ENCODE measurements at regions not wholly inside any gene's neighbourhood (a gene's known extent, or its start where the extent isn't known, plus 50 kb on each side); places are given as distances from the start of the nearest gene placed in this dataset.
"Not testable (repeated sequence)": the region's sequence is repeated elsewhere in the genome, so short reads cannot be mapped to it uniquely, and the experiment has no call there.

DNA sequence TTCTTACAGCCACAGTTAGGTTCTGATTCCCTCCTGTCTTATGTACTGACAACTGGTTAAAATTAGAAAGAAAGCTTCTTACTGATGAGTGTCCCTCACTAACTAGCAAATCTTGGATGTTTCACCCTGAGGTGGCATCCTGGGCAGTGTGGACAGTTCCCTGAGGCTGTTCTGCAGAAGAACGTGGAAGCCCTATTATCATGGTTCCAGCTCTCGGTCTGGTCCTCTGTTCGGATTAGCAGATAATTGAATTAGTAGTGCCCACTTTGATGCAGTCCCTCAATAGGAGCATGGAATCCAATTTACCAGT is 381.7 kb upstream of the NT5C1B start:
- Histone ChIP-seq H3K27ac (no peak overlapping the region), H3K9me3 (replicated peaks) (no peaks in the 10 kb centered on the region), H3K4me1 (replicated peaks) (peaks cover 34% of the 10 kb centered on the region), H3K36me3 (no peaks in the 10 kb centered on the region), H3K4me3 (no peak overlapping the region), H3K27me3 (replicated peaks) (no peaks in the 10 kb centered on the region)
- DNase-seq (ENCODE audit: low read depth in 1 of 2, low spot score in 2 of 2) = no peak

DNA sequence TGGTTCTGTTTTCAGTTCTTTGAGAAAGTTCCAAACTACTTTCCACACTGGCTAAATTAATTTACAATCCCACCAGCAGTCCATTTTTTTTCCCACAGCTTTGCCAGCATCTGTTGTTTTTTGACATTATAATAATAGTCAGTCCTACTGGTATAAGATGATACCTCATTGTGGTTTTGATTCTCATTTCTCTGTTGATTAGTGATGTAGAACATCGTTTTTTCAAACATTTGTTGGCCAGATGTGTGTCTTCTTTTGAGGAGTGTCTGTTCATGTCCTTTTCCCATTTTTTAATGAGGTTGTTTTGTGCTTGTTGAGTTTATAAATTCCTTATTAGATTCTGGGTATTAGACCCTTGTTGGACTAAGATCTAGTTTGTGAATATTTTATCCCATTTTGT is 376.8 kb upstream of the NT5C1B start:
- Histone ChIP-seq H3K36me3 (no peaks in the 10 kb centered on the region), H3K27me3 (replicated peaks) (no peaks in the 10 kb centered on the region), H3K4me1 (replicated peaks) (peaks cover 20% of the 10 kb centered on the region), H3K4me3 (no peak overlapping the region), H3K27ac (no peak overlapping the region), H3K9me3 (replicated peaks) (no peaks in the 10 kb centered on the region)
- DNase-seq (ENCODE audit: low read depth in 1 of 2, low spot score in 2 of 2) = no peak

DNA sequence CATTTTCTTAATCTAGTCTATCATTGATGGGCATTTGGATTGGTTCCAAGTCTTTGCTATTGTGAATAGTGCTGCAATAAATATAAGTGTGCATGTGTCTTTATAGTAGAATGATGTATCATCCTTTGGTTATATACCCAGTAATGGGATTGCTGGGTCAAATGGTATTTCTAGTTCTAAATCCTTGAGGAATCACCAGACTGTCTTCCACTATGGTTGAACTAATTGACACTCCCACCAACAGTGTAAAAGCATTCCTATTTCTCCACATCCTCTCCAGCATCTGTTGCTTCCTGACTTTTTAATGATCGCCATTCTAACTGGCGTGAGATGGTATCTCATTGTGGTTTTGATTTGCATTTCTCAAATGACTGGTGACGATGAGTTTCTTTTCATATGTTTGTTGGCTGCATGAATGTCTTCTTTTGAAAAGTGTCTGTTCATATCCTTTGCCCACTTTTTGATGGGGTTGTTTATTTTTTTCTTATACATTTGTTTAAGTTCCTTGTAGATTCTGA is 374.4 kb upstream of the NT5C1B start:
- not testable (repeated sequence) for H3K4me3 ChIP-seq; DNase-seq (ENCODE audit: low read depth in 1 of 2, low spot score in 2 of 2); H3K9me3 ChIP-seq (replicated peaks); H3K4me1 ChIP-seq (replicated peaks); H3K36me3 ChIP-seq; H3K27me3 ChIP-seq (replicated peaks); H3K27ac ChIP-seq

DNA sequence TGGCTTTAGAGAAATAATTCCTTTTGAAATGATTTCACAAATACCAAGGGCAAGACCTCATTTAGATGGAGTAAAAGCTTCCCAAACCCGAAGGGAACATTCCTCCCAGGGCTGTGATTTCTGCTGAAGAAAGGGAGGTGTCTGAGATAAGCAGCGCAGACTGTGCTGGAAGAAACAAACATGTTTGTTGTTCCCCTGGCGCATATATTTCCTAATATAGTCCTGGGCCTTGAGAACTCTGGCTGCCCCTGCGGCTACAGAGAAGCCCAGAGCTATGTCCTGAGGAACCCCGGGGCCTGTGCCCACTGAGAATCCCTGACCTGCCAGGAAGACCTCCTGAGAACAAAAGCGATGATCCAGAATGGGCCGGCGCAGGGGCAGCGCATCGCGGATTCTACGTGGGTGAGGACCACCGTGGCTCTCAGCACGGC is 372.6 kb upstream of the NT5C1B start:
- H3K4me3 ChIP-seq = no peak overlapping the region
- no peaks in the 10 kb centered on the region for H3K4me1 ChIP-seq (replicated peaks)
- no peaks in the 10 kb centered on the region for H3K9me3 ChIP-seq (replicated peaks)
- no peak for DNase-seq (ENCODE audit: low read depth in 1 of 2, low spot score in 2 of 2)
- H3K27ac ChIP-seq = no peak overlapping the region
- H3K27me3 ChIP-seq (replicated peaks) = no peaks in the 10 kb centered on the region
- H3K36me3 ChIP-seq = no peaks in the 10 kb centered on the region

DNA sequence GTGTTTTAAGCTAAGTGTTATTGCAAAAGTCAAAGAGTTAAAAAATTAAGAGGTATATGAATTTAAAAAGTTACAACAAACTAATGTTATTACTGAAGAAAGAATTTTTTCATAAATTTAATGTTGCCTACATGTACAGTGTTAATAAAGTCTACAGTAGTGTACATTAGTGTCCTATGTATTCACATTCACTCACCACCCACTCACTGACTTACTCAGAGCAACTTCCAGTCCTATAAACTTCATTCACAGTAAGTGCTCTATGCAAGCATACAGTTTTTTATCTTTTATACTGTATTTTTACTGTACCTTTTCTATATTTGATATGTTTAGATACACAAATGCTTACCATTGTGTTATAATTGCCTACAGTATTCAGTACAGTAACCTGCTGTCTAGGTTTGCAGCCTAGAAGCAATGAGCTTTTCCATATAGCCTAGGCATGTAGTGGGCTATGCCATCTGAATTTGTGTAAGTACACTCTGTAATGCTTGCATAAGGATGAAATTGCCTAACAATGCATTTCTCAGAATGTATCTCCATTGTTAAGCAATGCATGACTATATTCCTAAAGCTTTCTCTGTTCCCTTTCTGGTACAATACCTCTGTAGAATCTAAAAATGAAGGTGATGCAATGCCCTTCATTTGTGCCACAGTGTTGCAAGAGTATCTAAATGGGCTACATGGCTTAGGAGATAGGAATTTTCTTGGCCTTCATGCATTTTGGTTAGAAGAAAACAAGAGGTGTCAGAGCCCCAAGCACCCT is 370.8 kb upstream of the NT5C1B start:
- Histone ChIP-seq H3K4me3 (no peak overlapping the region), H3K27ac (no peak overlapping the region), H3K4me1 (replicated peaks) (no peaks in the 10 kb centered on the region), H3K27me3 (replicated peaks) (no peaks in the 10 kb centered on the region), H3K9me3 (replicated peaks) (no peaks in the 10 kb centered on the region), H3K36me3 (no peaks in the 10 kb centered on the region)
- no peak for DNase-seq (ENCODE audit: low read depth in 1 of 2, low spot score in 2 of 2)

DNA sequence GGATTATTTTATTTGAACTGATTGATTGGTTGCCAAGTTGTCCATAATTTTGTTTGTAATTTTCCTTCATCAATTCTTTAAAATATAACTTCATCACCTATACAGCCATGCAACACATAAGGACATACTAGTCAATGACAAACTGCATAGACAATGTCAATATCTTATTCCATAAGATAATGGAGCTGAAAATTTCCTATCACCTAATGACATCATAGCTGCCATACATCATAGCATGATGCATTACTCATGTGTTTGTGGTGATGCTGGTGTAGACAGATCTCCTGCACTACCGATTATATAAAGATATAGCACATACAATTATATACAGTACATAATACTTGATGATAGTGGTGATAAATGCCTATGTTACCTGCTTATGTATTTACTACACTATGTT is 369.8 kb upstream of the NT5C1B start:
- H3K4me1 ChIP-seq (replicated peaks) = no peaks in the 10 kb centered on the region
- H3K27ac ChIP-seq = no peak overlapping the region
- no peaks in the 10 kb centered on the region for H3K27me3 ChIP-seq (replicated peaks)
- no peak overlapping the region for H3K4me3 ChIP-seq
- H3K9me3 ChIP-seq (replicated peaks) = no peaks in the 10 kb centered on the region
- H3K36me3 ChIP-seq = no peaks in the 10 kb centered on the region
- DNase-seq (ENCODE audit: low read depth in 1 of 2, low spot score in 2 of 2) = no peak

DNA sequence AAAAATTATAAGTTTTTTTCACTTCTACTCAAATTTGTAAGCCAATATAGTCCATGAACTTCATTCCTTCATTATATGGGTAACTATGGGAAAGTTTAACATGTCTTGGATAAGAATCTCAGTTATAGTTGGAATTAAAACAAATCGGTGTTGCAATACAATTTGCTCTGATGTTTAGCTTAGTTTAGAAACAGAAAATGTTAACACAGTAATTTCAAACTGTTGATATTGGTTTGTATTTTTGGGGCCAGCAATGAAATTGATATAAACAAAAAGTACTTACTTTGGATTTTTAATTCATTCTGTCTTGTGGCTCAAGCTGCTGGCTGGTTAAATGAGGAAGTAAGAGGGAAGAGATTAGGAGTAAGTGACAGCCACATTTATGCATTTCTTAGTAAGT is 368.5 kb upstream of the NT5C1B start:
- DNase-seq (ENCODE audit: low read depth in 1 of 2, low spot score in 2 of 2) = no peak
- no peaks in the 10 kb centered on the region for H3K4me1 ChIP-seq (replicated peaks)
- no peaks in the 10 kb centered on the region for H3K9me3 ChIP-seq (replicated peaks)
- H3K4me3 ChIP-seq = no peak overlapping the region
- no peaks in the 10 kb centered on the region for H3K27me3 ChIP-seq (replicated peaks)
- no peak overlapping the region for H3K27ac ChIP-seq
- H3K36me3 ChIP-seq = no peaks in the 10 kb centered on the region

DNA sequence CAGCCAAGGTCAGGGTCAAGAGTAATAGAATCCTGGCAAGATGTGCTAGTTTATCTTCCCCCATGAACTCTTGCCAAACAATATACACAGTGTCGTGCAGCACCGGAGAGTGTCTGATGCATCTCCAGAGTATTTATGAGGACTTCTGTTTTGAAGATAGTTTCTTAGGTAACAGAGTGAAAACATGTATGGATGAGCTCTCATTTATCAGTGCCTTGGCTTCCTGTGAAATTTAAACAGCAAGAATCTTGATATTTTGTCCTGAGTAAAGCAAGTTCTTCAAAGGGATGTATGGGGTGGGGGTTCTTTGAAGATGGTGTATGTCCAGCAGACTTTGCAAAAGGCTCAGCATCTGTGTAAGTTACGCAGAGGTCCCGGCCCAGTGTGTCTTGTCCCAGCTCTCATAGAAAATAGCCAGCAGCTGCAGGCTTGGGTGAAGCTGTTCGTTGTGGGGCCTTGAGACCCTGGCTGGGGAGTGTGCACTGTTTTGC is 361.0 kb upstream of the NT5C1B start:
- H3K27ac ChIP-seq = no peak overlapping the region
- no peak for DNase-seq (ENCODE audit: low read depth in 1 of 2, low spot score in 2 of 2)
- no peaks in the 10 kb centered on the region for H3K4me1 ChIP-seq (replicated peaks)
- no peaks in the 10 kb centered on the region for H3K27me3 ChIP-seq (replicated peaks)
- H3K4me3 ChIP-seq = no peak overlapping the region
- no peaks in the 10 kb centered on the region for H3K9me3 ChIP-seq (replicated peaks)
- H3K36me3 ChIP-seq = no peaks in the 10 kb centered on the region

DNA sequence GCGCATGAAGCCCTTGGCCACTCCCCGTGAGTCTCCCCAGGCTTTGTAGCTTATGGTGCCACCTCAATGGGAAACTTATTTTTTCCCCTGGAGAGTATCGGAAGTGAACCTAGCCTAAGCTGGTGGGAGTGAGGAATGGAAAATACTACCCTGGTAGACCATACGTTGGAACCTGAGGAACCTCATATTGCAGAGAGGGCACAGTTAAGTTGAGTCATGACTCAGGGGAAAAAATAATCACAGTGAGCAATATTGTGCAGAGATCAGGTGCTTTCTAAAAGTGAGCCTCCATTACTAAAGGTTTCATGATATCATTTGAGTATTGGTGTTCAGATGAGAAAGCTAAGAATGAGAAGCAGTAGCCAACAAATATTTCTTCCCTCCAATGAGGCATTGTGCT is 360.5 kb upstream of the NT5C1B start:
- Histone ChIP-seq H3K4me1 (replicated peaks) (no peaks in the 10 kb centered on the region), H3K9me3 (replicated peaks) (no peaks in the 10 kb centered on the region), H3K36me3 (no peaks in the 10 kb centered on the region), H3K27ac (no peak overlapping the region), H3K4me3 (no peak overlapping the region), H3K27me3 (replicated peaks) (no peaks in the 10 kb centered on the region)
- no peak for DNase-seq (ENCODE audit: low read depth in 1 of 2, low spot score in 2 of 2)

DNA sequence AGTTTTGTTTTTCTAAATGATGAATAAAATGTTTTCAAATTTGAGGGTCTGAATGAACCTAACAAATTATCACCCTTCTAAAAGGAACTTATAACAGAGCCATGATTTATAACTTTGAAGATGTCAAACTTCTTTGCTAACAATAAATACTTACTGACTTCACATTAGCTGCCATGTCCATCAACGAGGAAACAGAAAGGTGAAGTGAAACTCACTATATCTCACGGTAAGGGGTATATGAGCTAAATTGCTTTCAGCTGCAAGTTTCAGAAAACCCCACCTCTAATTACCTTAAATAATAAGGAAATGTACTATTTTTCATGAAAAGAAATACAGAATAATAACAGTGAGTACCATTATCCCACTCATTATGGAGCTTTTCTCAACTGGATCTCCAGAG is 350.8 kb upstream of the NT5C1B start:
- Histone ChIP-seq H3K9me3 (replicated peaks) (no peaks in the 10 kb centered on the region), H3K36me3 (no peaks in the 10 kb centered on the region), H3K27me3 (replicated peaks) (no peaks in the 10 kb centered on the region), H3K27ac (no peak overlapping the region), H3K4me1 (replicated peaks) (no peaks in the 10 kb centered on the region), H3K4me3 (no peak overlapping the region)
- no peak for DNase-seq (ENCODE audit: low read depth in 1 of 2, low spot score in 2 of 2)

DNA sequence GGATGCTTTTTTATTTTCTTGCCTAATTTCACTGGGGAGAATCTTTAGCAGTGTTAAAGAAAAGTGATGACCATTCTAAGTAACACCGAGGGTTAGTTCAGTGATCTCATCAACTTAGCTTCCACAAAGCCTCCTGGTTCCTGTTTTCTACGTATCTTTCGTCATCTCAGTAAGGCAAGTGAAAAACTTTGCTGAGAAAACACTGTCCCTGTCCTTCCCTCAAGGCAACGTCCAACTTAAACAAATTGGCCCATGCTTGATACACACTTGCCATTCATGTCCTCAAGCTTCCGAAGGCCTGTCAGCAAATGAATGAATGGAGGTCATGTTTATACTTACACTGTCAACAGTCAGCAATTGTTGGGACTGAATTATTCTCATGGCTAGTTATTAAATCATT is 350.4 kb upstream of the NT5C1B start:
- H3K4me3 ChIP-seq; DNase-seq (ENCODE audit: low read depth in 1 of 2, low spot score in 2 of 2); H3K27me3 ChIP-seq (replicated peaks); H3K9me3 ChIP-seq (replicated peaks); H3K36me3 ChIP-seq; H3K4me1 ChIP-seq (replicated peaks); H3K27ac ChIP-seq: not testable (repeated sequence)

DNA sequence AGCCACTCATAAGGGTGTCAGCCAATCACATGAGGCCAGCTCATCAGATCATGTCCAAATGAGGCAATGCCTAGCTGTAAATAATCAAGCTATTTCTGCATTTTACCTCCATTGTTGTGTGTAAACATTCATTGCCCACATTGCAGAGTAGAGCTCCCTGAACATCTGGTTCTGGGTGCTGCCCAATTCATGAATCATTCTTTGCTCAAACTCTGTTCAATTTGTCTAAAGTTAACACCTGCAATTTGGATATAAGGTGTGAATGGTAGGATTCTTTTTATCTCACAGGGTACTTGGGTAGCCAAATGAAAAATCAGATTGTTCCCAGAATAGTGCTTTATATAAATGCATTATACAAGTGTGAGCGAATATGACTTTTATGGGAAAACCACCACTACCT is 345.5 kb upstream of the NT5C1B start:
- Histone ChIP-seq H3K27me3 (replicated peaks) (no peaks in the 10 kb centered on the region), H3K36me3 (no peaks in the 10 kb centered on the region), H3K4me3 (no peak overlapping the region), H3K27ac (no peak overlapping the region), H3K9me3 (replicated peaks) (no peaks in the 10 kb centered on the region), H3K4me1 (replicated peaks) (no peaks in the 10 kb centered on the region)
- no peak for DNase-seq (ENCODE audit: low read depth in 1 of 2, low spot score in 2 of 2)

DNA sequence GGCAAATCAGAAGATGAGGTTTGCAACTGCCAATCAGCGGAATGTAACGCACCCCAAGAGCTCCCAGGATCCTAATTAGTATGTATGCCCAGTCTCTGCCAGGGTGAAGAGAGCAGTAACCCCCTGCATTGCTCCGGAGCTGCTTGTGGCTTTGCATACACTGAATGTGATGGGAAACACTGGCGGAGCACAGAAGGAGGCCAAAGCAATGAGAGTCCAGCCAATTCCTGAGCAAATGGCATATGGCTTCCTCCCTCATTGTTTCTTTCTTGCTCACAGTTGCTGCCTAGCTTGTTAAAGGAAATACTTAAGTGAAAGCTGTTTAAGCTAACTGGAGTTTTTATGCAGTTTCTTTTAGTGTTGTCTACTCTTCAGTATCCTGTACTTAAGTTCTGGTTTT is 343.5 kb upstream of the NT5C1B start:
- H3K36me3 ChIP-seq = no peaks in the 10 kb centered on the region
- no peaks in the 10 kb centered on the region for H3K9me3 ChIP-seq (replicated peaks)
- H3K4me3 ChIP-seq = no peak overlapping the region
- H3K4me1 ChIP-seq (replicated peaks) = no peaks in the 10 kb centered on the region
- no peak overlapping the region for H3K27ac ChIP-seq
- no peak for DNase-seq (ENCODE audit: low read depth in 1 of 2, low spot score in 2 of 2)
- H3K27me3 ChIP-seq (replicated peaks) = no peaks in the 10 kb centered on the region; the same call in 1 of the 2 replicates

DNA sequence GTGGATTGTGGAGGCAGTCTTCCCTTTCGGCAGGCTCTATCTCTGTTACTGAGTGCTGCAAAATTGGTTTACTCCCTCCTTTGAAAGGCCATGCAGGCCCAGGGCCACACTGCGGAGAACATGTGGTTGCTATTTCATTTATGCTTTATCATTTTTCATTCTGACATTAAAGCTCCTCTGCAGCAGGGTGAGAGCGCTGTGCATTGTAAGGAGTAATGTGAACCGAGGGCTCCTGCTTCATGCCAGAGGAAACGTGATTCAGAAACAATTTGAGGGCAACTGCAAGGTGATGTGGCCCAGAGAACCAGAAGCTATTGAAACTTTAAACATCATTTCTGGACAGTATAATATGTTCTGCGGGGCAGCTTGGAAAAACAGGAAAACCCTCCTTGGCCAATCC is 341.6 kb upstream of the NT5C1B start:
- DNase-seq (ENCODE audit: low read depth in 1 of 2, low spot score in 2 of 2) = no peak
- Histone ChIP-seq H3K4me1 (replicated peaks) (peaks cover 5% of the 10 kb centered on the region), H3K9me3 (replicated peaks) (no peaks in the 10 kb centered on the region), H3K27me3 (replicated peaks) (no peaks in the 10 kb centered on the region; the same call in 1 of the 2 replicates), H3K36me3 (no peaks in the 10 kb centered on the region), H3K4me3 (no peak overlapping the region), H3K27ac (no peak overlapping the region)
